Large intestine (tissue), 3 donors: ENCODE measurements at regions not wholly inside any gene's neighbourhood (a gene's known extent, or its start where the extent isn't known, plus 50 kb on each side); places are given as distances from the start of the nearest gene placed in this dataset.
A peak's percentile ranks its signal among the peaks of the same experiment; 100 is the strongest.

Source experiments
- DNase-seq, 2 donors: peaks; one replicate each; pipeline versions ENCODE4 v3.0.0 to v3.0.0-alpha.2; 2013
- H3K27ac ChIP-seq: one replicate; pipeline ENCODE4 v1.5.1; 2013; ENCODE audit warnings: low read length
- H3K27me3 ChIP-seq: 2 replicates; pipeline ENCODE4 v1.6.1; 2013; ENCODE audit warnings: low read length; ENCODE audit not compliant: control insufficient read depth, insufficient read depth
- H3K36me3 ChIP-seq: 2 replicates; pipeline ENCODE4 v1.6.1; 2013; ENCODE audit warnings: low read length; ENCODE audit not compliant: control insufficient read depth, insufficient read depth
- H3K4me1 ChIP-seq: one replicate; pipeline ENCODE4 v1.6.1; 2013; ENCODE audit warnings: low read length; ENCODE audit not compliant: control insufficient read depth, insufficient read depth
- H3K4me3 ChIP-seq: one replicate; pipeline ENCODE4 v1.5.1; 2013; ENCODE audit warnings: low read length
- H3K9me3 ChIP-seq: one replicate; pipeline ENCODE4 v1.6.1; 2013; ENCODE audit warnings: mild to moderate bottlenecking, low read depth, low read length, moderate library complexity; ENCODE audit not compliant: control insufficient read depth
- WGBS: methylation state at CpG from one replicate; pipeline ENCODE4 v1.1.5; 2013; ENCODE audit warnings: low lambda C conversion rate; ENCODE audit not compliant: insufficient coverage; 5-methylcytosine and 5-hydroxymethylcytosine counted together

DNA sequence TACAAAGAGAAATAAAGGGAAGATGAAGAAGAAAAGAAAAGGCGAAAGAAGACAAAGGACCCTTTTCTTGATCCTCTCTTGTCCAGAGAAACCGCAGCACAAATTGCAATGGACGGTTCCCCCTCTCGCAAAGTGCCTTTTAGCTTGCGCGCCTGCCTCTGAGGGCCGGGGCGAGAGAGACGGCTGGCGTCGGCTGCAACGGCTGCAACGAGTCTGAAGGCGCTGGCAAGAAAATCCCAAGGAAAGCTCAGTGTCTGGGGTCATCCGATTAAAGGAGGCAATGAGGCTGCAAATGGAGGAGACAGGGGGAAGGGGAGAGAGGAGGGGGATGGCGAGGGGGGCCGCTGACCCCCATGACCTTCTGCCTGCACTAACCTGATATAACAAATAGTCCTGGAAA lies 671.5 kb downstream of the MED13L start:
- peaks cover 16% of the 10 kb centered on the region for H3K27me3 ChIP-seq
- H3K9me3 ChIP-seq: no peaks in the 10 kb centered on the region
- 67% methylated on average over 1 of the region's 17 CpGs for WGBS
- H3K36me3 ChIP-seq: no peaks in the 10 kb centered on the region
- no peak for DNase-seq
- H3K4me3 ChIP-seq: no peak overlapping the region
- H3K27ac ChIP-seq: no peak overlapping the region
- H3K4me1 ChIP-seq: no peaks in the 10 kb centered on the region

DNA sequence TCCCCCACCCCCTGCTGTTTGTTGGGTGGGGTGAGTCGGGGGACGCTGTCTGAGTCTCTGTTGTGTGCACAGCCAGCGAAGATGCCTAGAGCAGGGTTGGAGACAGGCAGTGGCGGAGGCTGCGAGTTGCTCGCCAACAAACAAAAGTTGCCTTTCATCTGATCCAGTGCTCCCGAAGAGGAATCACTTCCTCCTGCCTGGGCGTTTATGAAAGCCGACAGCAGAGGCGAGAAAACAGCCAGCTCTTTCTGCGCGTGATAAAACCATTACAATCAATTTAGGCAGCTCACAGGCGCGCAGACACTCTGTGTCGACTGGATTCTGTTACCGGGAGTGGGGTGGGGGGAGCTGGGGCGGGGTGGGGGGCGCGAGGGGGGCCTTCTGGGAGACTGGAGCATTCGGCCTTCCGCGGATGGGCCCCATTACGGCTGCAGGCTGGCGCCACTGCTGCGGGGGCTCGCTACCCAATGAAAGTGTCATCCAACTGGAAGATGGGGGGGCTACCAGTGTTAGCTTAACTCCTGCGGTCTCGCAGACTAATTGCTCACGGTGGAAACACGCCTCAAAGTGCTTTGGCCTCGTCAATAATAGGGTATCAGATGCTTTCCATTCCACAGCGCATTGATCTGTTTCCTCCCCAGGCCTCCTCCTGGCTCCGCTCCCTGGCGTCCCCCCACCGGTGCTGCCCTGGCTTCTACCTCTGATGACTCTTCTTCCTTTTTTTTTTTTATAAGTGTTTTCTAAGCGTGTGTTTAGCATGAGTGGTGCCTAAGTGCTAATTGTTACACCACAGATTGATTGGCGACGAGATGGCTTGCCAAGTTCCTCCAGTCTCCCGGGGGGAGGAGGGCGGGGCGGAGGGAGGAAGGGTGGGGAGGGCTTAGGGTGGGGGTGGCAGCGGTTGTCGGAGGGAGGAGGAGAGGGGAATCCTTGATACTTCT lies 678.4 kb downstream of the MED13L start:
- H3K9me3 ChIP-seq: no peaks in the 10 kb centered on the region
- 20% methylated on average over 2 of the region's 43 CpGs for WGBS
- DNase-seq: peak; percentile 20 to 43
- no peaks in the 10 kb centered on the region for H3K36me3 ChIP-seq
- H3K27ac ChIP-seq: no peak overlapping the region
- H3K4me1 ChIP-seq: no peaks in the 10 kb centered on the region
- peaks cover 24% of the 10 kb centered on the region for H3K27me3 ChIP-seq
- H3K4me3 ChIP-seq: peak overlapping the region; percentile 2

DNA sequence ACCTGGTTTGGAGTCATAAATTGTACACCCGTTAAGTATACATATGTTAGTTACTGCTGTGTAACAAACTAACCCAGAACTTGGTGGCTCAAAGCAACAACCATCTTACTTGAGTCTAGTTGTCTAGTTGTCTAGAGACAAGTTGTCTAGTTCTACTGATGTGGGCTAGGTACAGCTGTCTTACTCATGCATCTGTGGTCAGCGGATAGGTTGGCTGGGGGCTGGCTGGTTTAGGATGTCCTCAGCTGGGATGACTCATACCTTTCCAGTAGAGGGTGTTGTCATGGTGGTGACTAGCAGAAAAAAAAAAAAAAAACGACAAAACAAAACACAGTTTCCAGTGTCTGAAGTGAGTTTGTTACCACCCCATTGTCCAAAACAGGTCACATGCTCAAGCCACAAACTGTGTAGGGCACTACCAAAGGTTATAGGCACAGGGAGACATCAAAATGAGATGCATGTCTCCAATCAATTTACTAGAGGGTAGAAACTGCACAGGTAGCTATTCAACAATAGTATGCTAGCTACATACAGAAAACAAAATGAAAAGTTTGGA lies 680.3 kb downstream of the MED13L start:
- H3K27ac ChIP-seq: no peak overlapping the region
- no CpG with 5 or more reads among the region's 3 CpGs for WGBS
- H3K4me1 ChIP-seq: no peaks in the 10 kb centered on the region
- no peaks in the 10 kb centered on the region for H3K9me3 ChIP-seq
- H3K27me3 ChIP-seq: peaks cover 24% of the 10 kb centered on the region
- H3K4me3 ChIP-seq: no peak overlapping the region
- DNase-seq: no peak
- H3K36me3 ChIP-seq: no peaks in the 10 kb centered on the region

DNA sequence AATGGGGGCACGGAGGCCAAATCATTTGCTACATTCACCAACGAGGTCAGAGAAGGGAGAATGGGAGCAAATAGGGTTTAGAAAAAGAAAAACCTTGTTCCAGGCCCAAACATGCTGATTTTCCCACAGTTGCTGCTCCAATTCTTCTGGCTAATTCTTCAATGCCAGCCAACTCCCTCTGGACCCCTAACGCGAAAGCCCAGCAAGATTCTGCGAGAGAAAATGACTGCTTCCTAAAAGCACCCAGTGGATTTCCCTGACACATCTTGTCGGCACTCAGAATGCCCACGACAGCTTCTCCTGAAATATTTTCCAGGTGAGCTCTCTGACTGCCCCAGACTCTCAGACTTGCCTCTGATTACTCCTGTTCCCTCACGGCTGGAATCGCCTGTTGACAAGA lies 689.4 kb downstream of the MED13L start:
- no peak for DNase-seq
- H3K36me3 ChIP-seq: no peaks in the 10 kb centered on the region
- no peaks in the 10 kb centered on the region for H3K4me1 ChIP-seq
- no CpG with 5 or more reads among the region's 9 CpGs for WGBS
- no peaks in the 10 kb centered on the region for H3K27me3 ChIP-seq
- H3K4me3 ChIP-seq: no peak overlapping the region
- no peak overlapping the region for H3K27ac ChIP-seq
- H3K9me3 ChIP-seq: no peaks in the 10 kb centered on the region

DNA sequence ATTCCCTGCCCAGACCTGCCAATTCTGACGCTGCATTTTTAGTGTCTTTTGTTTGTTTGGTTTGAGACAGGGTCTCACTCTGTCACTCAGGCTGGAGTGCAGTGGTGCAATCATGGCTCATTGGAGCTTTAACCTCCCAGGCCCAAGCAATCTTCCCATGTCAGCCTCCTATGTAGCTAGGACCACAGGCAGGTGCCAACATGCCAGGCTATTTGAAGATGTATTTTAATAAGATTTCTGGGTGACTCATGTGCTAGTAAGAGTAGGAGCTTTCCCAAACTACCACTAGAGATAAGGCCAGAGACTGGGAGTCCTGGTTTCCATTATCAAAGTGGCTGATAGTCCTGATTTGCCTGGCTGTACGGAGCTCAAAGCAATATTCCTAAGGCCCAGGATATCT lies 693.3 kb downstream of the MED13L start:
- no CpG with 5 or more reads among the region's 2 CpGs for WGBS
- Histone ChIP-seq H3K4me3 (no peak overlapping the region), H3K27me3 (no peaks in the 10 kb centered on the region), H3K27ac (no peak overlapping the region), H3K9me3 (no peaks in the 10 kb centered on the region), H3K36me3 (no peaks in the 10 kb centered on the region), H3K4me1 (no peaks in the 10 kb centered on the region)
- no peak for DNase-seq

DNA sequence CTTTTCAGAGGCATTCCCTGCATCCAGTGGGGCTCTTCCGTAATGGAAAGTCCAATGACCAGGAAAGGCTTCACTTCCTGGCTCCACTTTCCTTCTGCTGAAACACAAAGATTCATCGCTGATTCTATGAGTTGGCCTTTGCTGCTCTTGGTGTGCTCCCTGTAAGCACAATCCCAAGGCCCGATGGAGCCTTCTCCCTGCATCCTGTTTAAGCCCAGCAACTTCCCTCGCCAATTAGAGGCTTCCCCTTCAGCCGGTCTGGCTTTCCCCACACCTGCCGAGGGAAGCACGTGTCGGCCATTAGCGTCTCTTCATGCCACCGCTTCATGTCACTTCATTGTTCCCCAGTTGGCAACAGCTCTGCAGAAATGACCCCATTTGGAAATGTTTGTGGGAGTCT lies 693.9 kb downstream of the MED13L start:
- H3K4me3 ChIP-seq: no peak overlapping the region
- WGBS: no CpG with 5 or more reads among the region's 10 CpGs
- DNase-seq: no peak

DNA sequence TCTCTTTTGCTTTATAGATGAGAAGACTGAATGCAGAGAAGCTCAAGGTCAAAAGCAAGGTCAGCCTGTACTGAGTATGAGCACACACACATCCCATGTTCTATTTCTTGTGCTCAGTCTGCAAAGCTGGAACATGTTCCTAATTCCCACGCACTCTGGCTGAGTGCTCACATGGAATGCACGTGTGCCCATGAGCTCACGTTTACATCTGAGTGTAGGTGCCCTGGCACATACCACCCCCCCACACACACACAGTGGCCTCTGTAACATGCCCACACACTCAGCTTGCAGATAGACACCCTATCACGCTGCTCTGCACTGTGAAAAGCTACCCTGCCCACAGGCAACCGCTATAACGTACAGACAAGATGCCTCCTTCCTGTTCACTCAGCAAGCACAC lies 700.1 kb downstream of the MED13L start:
- Histone ChIP-seq H3K27ac (no peak overlapping the region), H3K9me3 (no peaks in the 10 kb centered on the region), H3K4me1 (no peaks in the 10 kb centered on the region), H3K36me3 (no peaks in the 10 kb centered on the region), H3K27me3 (no peaks in the 10 kb centered on the region), H3K4me3 (no peak overlapping the region)
- no peak for DNase-seq
- no CpG with 5 or more reads among the region's 6 CpGs for WGBS

More for the DNA sequence above, 693.9 kb downstream of the MED13L start:
- Histone ChIP-seq H3K27ac (no peak overlapping the region), H3K9me3 (no peaks in the 10 kb centered on the region), H3K36me3 (no peaks in the 10 kb centered on the region), H3K4me1 (no peaks in the 10 kb centered on the region), H3K27me3 (no peaks in the 10 kb centered on the region)

DNA sequence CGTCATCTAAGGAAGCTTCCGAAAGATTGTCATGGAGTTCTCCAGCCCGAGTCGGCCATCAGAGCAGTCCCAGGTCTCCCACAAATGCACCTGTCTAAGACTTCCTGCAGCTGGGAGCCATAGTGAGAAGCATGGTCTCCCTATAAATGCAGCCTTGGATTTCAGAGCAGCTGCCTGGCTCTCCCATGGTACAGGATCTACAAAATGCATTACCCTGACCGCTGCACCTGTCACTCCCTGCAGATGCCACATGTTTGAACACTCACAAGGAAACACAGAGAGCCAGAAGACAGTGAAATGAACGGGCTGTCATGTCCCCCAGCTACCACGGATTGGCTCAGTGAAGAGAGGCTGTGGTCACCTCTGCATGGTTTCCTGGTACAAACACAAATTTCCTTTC lies 702.7 kb downstream of the MED13L start:
- Histone ChIP-seq H3K4me3 (no peak overlapping the region), H3K36me3 (no peaks in the 10 kb centered on the region), H3K4me1 (no peaks in the 10 kb centered on the region), H3K27me3 (no peaks in the 10 kb centered on the region), H3K9me3 (peaks cover 2% of the 10 kb centered on the region), H3K27ac (no peak overlapping the region)
- DNase-seq: no peak
- no CpG with 5 or more reads among the region's 7 CpGs for WGBS

DNA sequence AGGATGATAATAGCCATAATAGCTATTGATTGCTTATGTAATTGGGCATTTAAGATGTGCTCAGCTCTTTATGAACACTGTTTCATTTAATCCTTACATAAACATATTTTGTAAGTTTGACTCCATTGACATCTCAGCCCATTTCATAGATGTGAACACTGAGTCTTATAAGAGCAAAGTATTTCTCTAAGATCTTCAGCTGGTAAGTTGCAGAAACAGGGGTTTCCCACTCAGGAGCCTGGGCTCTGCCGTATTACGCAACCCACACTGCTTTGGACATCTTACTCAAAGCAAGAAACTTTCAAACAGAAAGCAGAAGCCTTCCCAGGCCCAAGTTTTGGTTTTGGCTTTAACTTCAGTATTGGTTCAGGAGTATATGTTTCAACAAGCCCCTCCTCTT lies 705.1 kb downstream of the MED13L start:
- DNase-seq: no peak
- no CpG with 5 or more reads among the region's 2 CpGs for WGBS
- Histone ChIP-seq H3K36me3 (no peaks in the 10 kb centered on the region), H3K27me3 (no peaks in the 10 kb centered on the region), H3K9me3 (peaks cover 2% of the 10 kb centered on the region), H3K4me3 (no peak overlapping the region), H3K27ac (no peak overlapping the region), H3K4me1 (no peaks in the 10 kb centered on the region)

DNA sequence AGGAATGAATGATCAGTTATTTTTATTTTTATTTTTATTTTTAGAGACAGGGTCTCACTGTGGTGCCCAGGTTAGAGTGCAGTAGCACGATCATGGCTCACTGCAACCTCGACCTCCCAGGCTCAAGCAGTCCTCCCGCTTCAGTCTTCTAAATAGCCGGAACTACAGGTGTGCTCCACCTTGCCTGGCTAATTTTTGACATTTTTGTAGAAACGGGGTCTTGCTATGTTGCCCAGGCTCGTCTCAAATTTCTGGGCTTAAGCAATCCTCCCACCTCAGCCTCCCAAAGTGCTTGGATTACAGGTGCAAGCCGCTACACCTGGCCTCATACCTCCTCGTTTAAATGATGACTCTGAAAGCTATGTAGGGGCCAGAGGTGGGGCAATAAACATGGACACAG lies 706.0 kb downstream of the MED13L start:
- Histone ChIP-seq H3K4me1 (no peaks in the 10 kb centered on the region), H3K27me3 (no peaks in the 10 kb centered on the region), H3K9me3 (peaks cover 2% of the 10 kb centered on the region), H3K4me3 (no peak overlapping the region), H3K27ac (no peak overlapping the region), H3K36me3 (no peaks in the 10 kb centered on the region)
- no peak for DNase-seq
- no CpG with 5 or more reads among the region's 8 CpGs for WGBS

DNA sequence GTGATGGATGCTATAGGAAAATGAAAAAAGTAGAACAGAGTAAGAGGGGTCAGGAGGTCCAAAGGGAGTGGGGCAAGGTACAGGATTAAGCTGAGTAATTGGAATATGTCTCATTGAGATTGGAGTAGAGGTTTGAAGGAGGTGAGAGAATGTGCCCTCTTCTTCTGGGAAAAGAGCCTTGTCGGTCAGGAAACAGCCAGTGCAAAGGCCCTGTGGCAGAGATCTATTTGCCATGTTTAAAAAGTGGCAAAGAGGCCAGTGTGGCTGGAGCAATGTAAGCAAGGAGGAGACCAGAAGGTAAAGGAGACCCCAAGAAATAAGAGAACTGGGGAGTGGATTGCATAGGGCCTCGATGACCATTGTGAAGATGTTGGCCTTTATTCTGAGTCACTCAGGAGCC lies 706.5 kb downstream of the MED13L start:
- Histone ChIP-seq H3K36me3 (no peaks in the 10 kb centered on the region), H3K27ac (no peak overlapping the region), H3K4me1 (no peaks in the 10 kb centered on the region), H3K9me3 (peaks cover 2% of the 10 kb centered on the region), H3K27me3 (no peaks in the 10 kb centered on the region), H3K4me3 (no peak overlapping the region)
- no CpG with 5 or more reads among the region's 2 CpGs for WGBS
- no peak for DNase-seq
